Keratinocyte (primary cell): ENCODE measurements at regions not wholly inside any gene's neighbourhood (a gene's known extent, or its start where the extent isn't known, plus 50 kb on each side); places are given as distances from the start of the nearest gene placed in this dataset.

Experiments
- DNase-seq: peaks from one replicate; pipeline ENCODE4 v3.0.0-alpha.2; 2011; ENCODE audit warnings: low read depth, missing footprints, low spot score
- FAIRE-seq: peaks from 2 replicates; lab custom pipeline; 2011; peaks lifted over from hg19 to GRCh38; lab: Jason Lieb, UNC
- H2AFZ ChIP-seq: 2 replicates; pipeline ENCODE4 v1.6.0; 2012; ENCODE audit warnings: low read length, control low read depth, inconsistent platforms; ENCODE audit not compliant: control insufficient read depth
- H3K27ac ChIP-seq: 2 replicates; pipeline ENCODE4 v1.5.1; 2011; ENCODE audit warnings: low read length; ENCODE audit not compliant: control insufficient read depth, insufficient read depth
- H3K27me3 ChIP-seq: 3 replicates; pipeline ENCODE4 v1.6.0; 2011; ENCODE audit warnings: low read length; ENCODE audit not compliant: control insufficient read depth, insufficient read depth; ENCODE audit errors: extremely low read depth
- H3K36me3 ChIP-seq, 2 experiments: 2 replicates in 1 of 2; 3 replicates in 1 of 2; pipeline ENCODE4 v1.5.1; 2011; ENCODE audit warnings: low read length in 2 of 2, mild to moderate bottlenecking in 1 of 2; ENCODE audit not compliant: control insufficient read depth in 2 of 2, insufficient read depth in 2 of 2; ENCODE audit errors: extremely low read depth in 1 of 2
- H3K4me1 ChIP-seq: 3 replicates; pipeline ENCODE4 v1.5.1; 2011; ENCODE audit warnings: low read length; ENCODE audit not compliant: control insufficient read depth, insufficient read depth; ENCODE audit errors: extremely low read depth
- H3K4me2 ChIP-seq: 3 replicates; pipeline ENCODE4 v1.6.0; 2011; ENCODE audit warnings: low read depth, low read length; ENCODE audit not compliant: control insufficient read depth, insufficient read depth; ENCODE audit errors: extremely low read depth
- H3K4me3 ChIP-seq, 3 experiments: fragments of 200-600 bp in 1 of 3; sonication (generic) in 1 of 3; 2 replicates in 2 of 3; 3 replicates in 1 of 3; pipeline ENCODE4 v1.5.1; 2011 to 2016; ENCODE audit warnings: low read length in 3 of 3, mild to moderate bottlenecking in 3 of 3, control low read depth in 2 of 3, inconsistent platforms in 1 of 3, low read depth in 1 of 3, mixed read lengths in 1 of 3, mixed run types in 1 of 3, moderate library complexity in 1 of 3; ENCODE audit not compliant: control insufficient read depth in 2 of 3, insufficient read depth in 2 of 3; ENCODE audit errors: extremely low read depth in 1 of 3
- H3K79me2 ChIP-seq: 2 replicates; pipeline ENCODE4 v1.6.0; 2012; ENCODE audit warnings: low read length; ENCODE audit not compliant: control insufficient read depth, insufficient read depth
- H3K9ac ChIP-seq: 3 replicates; pipeline ENCODE4 v1.6.0; 2011; ENCODE audit warnings: low read length; ENCODE audit not compliant: control insufficient read depth, insufficient read depth; ENCODE audit errors: extremely low read depth
- H3K9me1 ChIP-seq: 3 replicates; pipeline ENCODE4 v1.6.0; 2011; ENCODE audit warnings: low read length; ENCODE audit not compliant: control insufficient read depth, insufficient read depth; ENCODE audit errors: extremely low read depth
- H3K9me3 ChIP-seq: 2 replicates; pipeline ENCODE4 v1.5.1; 2012; ENCODE audit warnings: low read depth, low read length; ENCODE audit not compliant: control insufficient read depth
- H4K20me1 ChIP-seq: 3 replicates; pipeline ENCODE4 v1.6.0; 2011; ENCODE audit warnings: low read length; ENCODE audit not compliant: control insufficient read depth, insufficient read depth; ENCODE audit errors: extremely low read depth
- CTCF ChIP-seq, 3 experiments: IDR thresholded peaks in 1 of 3; conservative IDR thresholded peaks in 1 of 3; optimal IDR thresholded peaks in 1 of 3; 2 replicates in 2 of 3; 3 replicates in 1 of 3; pipeline versions ENCODE3 to v1.5.1; 2011; ENCODE audit warnings: low read length in 3 of 3, mild to moderate bottlenecking in 3 of 3, moderate library complexity in 2 of 3, control low read depth in 1 of 3, inconsistent platforms in 1 of 3; ENCODE audit not compliant: insufficient read depth in 2 of 3; ENCODE audit errors: extremely low read depth in 1 of 3
- EZH2 ChIP-seq: IDR thresholded peaks from one replicate; pipeline ENCODE4 v1.6.1; 2012; ENCODE audit warnings: inconsistent platforms, mild to moderate bottlenecking, low read length, moderate library complexity
- dilution Hi-C: fragments of 300-500 bp; cut with MboI; formaldehyde crosslinking; loops from one replicate; pipeline ENCODE4 v1.7.0; 2020; ENCODE audit warnings: low sequenced_read_pairs; ENCODE audit not compliant: extremely low pct_ligation_motif_present

GRCh38 chr14:106605548-106606448 is 1079.4 kb downstream of the TMEM121 start:
- TF ChIP-seq CTCF (optimal IDR thresholded peaks at IDR 0.05 in 1 of 3, IDR thresholded peaks at IDR 0.05 in 1 of 3, conservative IDR thresholded peaks at IDR 0.05 in 1 of 3; ENCODE audit: extremely low read depth in 1 of 3, insufficient read depth in 2 of 3, low read length in 3 of 3) (no peak), EZH2 (no peak)
- Histone ChIP-seq H3K4me2 (no peak overlapping the region), H3K36me3 (no peaks in the 10 kb centered on the region), H3K4me1 (no peaks in the 10 kb centered on the region), H3K79me2 (no peaks in the 10 kb centered on the region), H3K27me3 (no peaks in the 10 kb centered on the region), H3K9me1 (no peaks in the 10 kb centered on the region), H3K27ac (no peak overlapping the region), H2AFZ (no peak overlapping the region), H3K9me3 (peaks cover 2% of the 10 kb centered on the region), H4K20me1 (no peaks in the 10 kb centered on the region), H3K9ac (no peak overlapping the region), H3K4me3 (no peak overlapping the region)
- DNase-seq (no peak), FAIRE-seq (no peak)
- dilution Hi-C loops, result no loop called here

- no peak overlapping the region for H3K27ac ChIP-seq
- H3K4me2 ChIP-seq, result no peak overlapping the region
- no peaks in the 10 kb centered on the region for H3K27me3 ChIP-seq
- H3K36me3 ChIP-seq, result no peaks in the 10 kb centered on the region
- no peaks in the 10 kb centered on the region for H3K79me2 ChIP-seq
- no peak overlapping the region for H2AFZ ChIP-seq
- no peaks in the 10 kb centered on the region for H3K9me1 ChIP-seq
- no peaks in the 10 kb centered on the region for H4K20me1 ChIP-seq
- H3K9ac ChIP-seq, result no peak overlapping the region
- FAIRE-seq, result no peak
- H3K4me3 ChIP-seq, result no peak overlapping the region
- dilution Hi-C loops, result no loop called here
- H3K9me3 ChIP-seq, result peaks cover 2% of the 10 kb centered on the region
- no peak for TF ChIP-seq EZH2
- TF ChIP-seq CTCF (optimal IDR thresholded peaks at IDR 0.05 in 1 of 3, IDR thresholded peaks at IDR 0.05 in 1 of 3, conservative IDR thresholded peaks at IDR 0.05 in 1 of 3; ENCODE audit: extremely low read depth in 1 of 3, insufficient read depth in 2 of 3, low read length in 3 of 3), result no peak
- H3K4me1 ChIP-seq, result no peaks in the 10 kb centered on the region
- DNase-seq, result no peak
Measured at GRCh38 chr14:106606936-106607335, 1080.6 kb downstream of the TMEM121 start.
